ENCODE measurements at regions not wholly inside any gene's neighbourhood (a gene's known extent, or its start where the extent isn't known, plus 50 kb on each side); places are given as distances from the start of the nearest gene placed in this dataset.

DNA sequence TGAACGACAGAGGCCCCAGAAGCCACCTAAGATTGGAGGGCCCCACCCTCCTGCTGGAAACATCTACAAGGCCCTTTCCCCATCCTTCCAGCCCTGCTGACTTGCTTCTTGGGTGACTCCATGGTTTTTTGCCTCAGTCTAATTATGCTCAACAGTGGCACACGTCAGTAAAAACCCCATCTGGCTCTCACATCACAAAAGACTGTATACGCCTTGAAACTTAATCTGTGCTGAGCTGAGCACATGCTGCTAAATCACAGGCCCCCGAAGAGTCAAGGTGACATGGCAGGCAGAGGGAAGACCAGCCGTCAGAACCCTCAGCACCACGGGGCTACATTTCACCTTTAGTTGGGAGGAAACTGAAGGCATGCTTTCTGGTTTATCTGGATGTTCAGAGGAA lies 323.1 kb downstream of the CDH26 start:
- POLR2A ChIA-PET = no interaction called here
- CTCF ChIA-PET = no interaction called here
- TF ChIP-seq, protein P1, sequence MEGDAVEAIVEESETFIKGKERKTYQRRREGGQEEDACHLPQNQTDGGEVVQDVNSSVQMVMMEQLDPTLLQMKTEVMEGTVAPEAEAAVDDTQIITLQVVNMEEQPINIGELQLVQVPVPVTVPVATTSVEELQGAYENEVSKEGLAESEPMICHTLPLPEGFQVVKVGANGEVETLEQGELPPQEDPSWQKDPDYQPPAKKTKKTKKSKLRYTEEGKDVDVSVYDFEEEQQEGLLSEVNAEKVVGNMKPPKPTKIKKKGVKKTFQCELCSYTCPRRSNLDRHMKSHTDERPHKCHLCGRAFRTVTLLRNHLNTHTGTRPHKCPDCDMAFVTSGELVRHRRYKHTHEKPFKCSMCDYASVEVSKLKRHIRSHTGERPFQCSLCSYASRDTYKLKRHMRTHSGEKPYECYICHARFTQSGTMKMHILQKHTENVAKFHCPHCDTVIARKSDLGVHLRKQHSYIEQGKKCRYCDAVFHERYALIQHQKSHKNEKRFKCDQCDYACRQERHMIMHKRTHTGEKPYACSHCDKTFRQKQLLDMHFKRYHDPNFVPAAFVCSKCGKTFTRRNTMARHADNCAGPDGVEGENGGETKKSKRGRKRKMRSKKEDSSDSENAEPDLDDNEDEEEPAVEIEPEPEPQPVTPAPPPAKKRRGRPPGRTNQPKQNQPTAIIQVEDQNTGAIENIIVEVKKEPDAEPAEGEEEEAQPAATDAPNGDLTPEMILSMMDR (IDR thresholded peaks at IDR 0.05; ENCODE audit: control extremely low read depth, extremely low read depth, low read depth, missing control alignments) = no peak
- no peak for DNase-seq (ENCODE audit: extremely low spot score)

DNA sequence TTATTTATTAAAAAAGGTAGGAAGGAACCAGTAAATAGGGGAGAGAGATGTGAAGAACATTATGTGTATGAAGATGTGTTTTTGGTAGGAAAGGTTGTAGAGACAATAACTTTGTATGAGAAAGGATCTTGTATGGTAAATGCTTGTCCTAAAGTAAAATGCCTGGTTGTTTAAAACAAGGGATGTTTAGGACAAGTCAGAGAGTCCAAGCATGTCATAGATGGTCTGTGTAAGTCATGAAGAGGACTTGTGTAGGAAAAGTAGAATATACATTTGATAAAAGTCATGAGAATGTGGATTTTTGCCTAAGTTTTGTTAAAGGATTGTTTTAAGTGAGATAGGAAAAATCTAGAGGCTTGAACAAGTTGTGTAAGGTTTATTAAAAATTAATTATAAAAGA lies 325.1 kb downstream of the CDH26 start:
- ChIA-PET CTCF (interaction anchor here (1.6 kb wide), 1 partner anchor 20 kb away, joined by 5 read pairs; no protein-coding TSS in a partner anchor), POLR2A (no interaction called here)
- TF ChIP-seq, protein P1 (IDR thresholded peaks at IDR 0.05; ENCODE audit: control extremely low read depth, extremely low read depth, low read depth, missing control alignments) = no peak
- no peak for DNase-seq (ENCODE audit: extremely low spot score)

DNA sequence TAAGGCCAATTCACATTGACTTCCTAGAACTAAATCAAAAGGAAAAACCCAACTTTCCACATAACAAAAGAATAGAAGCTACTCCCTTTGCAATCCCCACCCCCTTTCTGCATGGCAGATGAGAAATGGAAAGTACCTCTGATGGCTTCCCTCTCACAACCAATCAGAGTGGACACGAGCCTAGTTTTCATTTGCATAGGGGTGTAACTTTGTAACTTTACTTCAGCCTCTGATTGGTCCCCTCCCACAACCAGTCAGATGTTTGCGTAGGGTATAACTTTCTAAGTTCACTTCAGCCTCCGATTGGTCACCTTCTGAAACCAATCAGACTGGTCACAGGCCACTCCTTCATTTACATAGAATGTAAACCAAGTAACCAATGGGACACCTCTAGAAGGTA lies 328.5 kb downstream of the CDH26 start:
- TF ChIP-seq, protein P1 (IDR thresholded peaks at IDR 0.05; ENCODE audit: control extremely low read depth, extremely low read depth, low read depth, missing control alignments) = no peak
- CTCF ChIA-PET = no interaction called here
- no peak for DNase-seq (ENCODE audit: extremely low spot score)
- POLR2A ChIA-PET = no interaction called here

DNA sequence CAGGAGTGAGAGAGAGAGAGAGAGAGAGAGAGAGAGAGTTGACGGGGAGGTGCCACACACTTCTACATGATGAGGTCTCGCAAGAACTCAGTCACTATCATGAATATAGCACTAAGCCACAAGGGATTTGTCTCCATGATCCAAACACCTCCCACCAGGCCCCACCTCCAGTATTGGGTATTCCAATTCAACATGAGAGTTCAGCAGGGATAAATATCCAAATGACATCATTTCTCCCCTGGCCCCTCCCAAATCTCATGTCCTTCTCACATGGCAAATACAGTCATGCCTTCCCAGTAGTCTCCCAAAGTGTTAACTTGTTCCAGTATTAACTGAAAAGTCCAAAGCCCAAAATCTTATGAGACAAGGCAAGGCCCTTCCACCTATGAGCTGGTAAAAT lies 330.7 kb downstream of the CDH26 start:
- DNase-seq (ENCODE audit: extremely low spot score) = no peak
- POLR2A ChIA-PET = no interaction called here
- TF ChIP-seq, protein P1 (IDR thresholded peaks at IDR 0.05; ENCODE audit: control extremely low read depth, extremely low read depth, low read depth, missing control alignments) = no peak
- CTCF ChIA-PET = no interaction called here

DNA sequence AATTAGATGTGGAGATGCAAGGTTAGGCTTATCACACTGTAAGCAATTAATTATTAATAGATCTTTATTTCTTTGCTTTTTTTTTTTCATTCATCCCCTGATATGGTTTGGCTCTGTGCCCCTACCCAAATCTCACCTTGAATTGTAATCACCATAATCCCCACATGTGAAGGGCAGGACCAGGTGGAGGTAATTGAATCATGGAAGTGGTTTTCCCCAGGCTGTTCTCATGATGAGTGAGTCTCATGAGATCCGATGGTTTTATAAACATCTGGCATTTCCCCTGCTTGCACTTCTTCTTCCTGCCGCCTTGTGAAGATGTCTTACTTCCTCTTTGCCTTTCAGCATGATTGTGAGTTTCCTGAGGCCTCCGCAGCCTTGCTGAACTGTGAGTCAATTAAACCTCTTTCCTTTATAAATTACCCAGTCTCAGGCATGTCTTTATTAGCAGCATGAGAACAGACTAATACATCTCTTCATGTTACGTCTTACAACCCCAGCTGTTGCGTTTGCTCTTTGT lies 333.8 kb downstream of the CDH26 start:
- POLR2A ChIA-PET = no interaction called here
- CTCF ChIA-PET = interaction anchor here (1.1 kb wide), 1 partner anchor 81 kb away, joined by 3 read pairs; no protein-coding TSS in a partner anchor
- no peak for DNase-seq (ENCODE audit: extremely low spot score)
- TF ChIP-seq, protein P1 (IDR thresholded peaks at IDR 0.05; ENCODE audit: control extremely low read depth, extremely low read depth, low read depth, missing control alignments) = no peak

DNA sequence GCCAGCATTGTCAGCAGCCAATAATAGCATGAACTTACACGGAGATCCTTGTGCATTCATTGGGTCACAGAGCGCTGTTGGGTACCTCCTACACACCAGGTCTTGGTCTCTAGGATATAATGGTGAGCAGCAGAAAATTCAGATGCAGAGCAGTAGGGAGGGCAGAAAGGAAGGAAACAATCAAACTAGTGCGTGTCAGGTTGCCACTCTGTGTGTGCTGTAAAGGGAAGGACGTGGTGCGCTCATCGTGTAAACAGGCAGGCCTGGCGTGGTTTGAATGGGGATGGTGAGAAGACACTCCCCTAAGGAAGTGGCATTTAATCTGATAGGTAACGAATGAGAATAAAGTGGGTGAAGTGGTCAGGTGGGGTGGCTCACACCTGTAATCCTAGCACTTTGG lies 336.4 kb downstream of the CDH26 start:
- CTCF ChIA-PET = interaction anchor here (1.0 kb wide), 1 partner anchor 32 kb away, joined by 3 read pairs; no protein-coding TSS in a partner anchor
- TF ChIP-seq, protein P1 (IDR thresholded peaks at IDR 0.05; ENCODE audit: control extremely low read depth, extremely low read depth, low read depth, missing control alignments) = no peak

More for the DNA sequence above, 336.4 kb downstream of the CDH26 start:
- no peak for DNase-seq (ENCODE audit: extremely low spot score)
- POLR2A ChIA-PET = no interaction called here
